T-helper 1 cell (primary cell): ENCODE measurements at regions not wholly inside any gene's neighbourhood (a gene's known extent, or its start where the extent isn't known, plus 50 kb on each side); places are given as distances from the start of the nearest gene placed in this dataset.
"Not testable (repeated sequence)": the region's sequence is repeated elsewhere in the genome, so short reads cannot be mapped to it uniquely, and the experiment has no call there.

Experiments used
- DNase-seq, 5 donors: peaks; one replicate each; pipeline ENCODE4 v3.0.0-alpha.2; 2012 to 2020

- no peak for DNase-seq
Observed at GRCh38 chr20:22966787-22967464, 68.2 kb upstream of the SSTR4 start.

GRCh38 chr20:22967706-22968105 lies 67.4 kb upstream of the SSTR4 start:
- DNase-seq, result not testable (repeated sequence)

- not testable (repeated sequence) for DNase-seq
Observed at GRCh38 chr20:22969031-22969430, 66.1 kb upstream of the SSTR4 start.

GRCh38 chr20:22971077-22971476 lies 64.0 kb upstream of the SSTR4 start:
- DNase-seq, result not testable (repeated sequence)

- no peak for DNase-seq
Observed at GRCh38 chr20:22974354-22974753, 60.8 kb upstream of the SSTR4 start.

GRCh38 chr20:22977047-22977785 lies 57.9 kb upstream of the SSTR4 start:
- no peak for DNase-seq

GRCh38 chr20:22984008-22984407 lies 51.1 kb upstream of the SSTR4 start:
- no peak for DNase-seq

GRCh38 chr20:22984606-22985005 lies 50.5 kb upstream of the SSTR4 start:
- no peak for DNase-seq

- DNase-seq, result no peak
Observed at GRCh38 chr20:22985239-22985778, 49.8 kb upstream of the SSTR4 start.
